OCI-LY7 (cell line): ENCODE measurements at regions not wholly inside any gene's neighbourhood (a gene's known extent, or its start where the extent isn't known, plus 50 kb on each side); places are given as distances from the start of the nearest gene placed in this dataset.

Experiments
- EZH2phosphoT487 ChIP-seq: fragments of 200-600 bp; sonication (generic); IDR thresholded peaks from 2 replicates; pipeline ENCODE4 v1.6.1; 2018; ENCODE audit warnings: low read depth, borderline replicate concordance, mild to moderate bottlenecking, mixed run types, antibody characterized with exemption, low read length, moderate library complexity, mixed read lengths
- TF ChIP-seq, protein P1 (sequence below): fragments of 200-600 bp; sonication (generic); conservative IDR thresholded peaks from 2 replicates; pipeline ENCODE4 v1.5.1; 2014; ENCODE audit warnings: mild to moderate bottlenecking, antibody characterized with exemption, low read length, moderate library complexity, mixed read lengths

DNA sequence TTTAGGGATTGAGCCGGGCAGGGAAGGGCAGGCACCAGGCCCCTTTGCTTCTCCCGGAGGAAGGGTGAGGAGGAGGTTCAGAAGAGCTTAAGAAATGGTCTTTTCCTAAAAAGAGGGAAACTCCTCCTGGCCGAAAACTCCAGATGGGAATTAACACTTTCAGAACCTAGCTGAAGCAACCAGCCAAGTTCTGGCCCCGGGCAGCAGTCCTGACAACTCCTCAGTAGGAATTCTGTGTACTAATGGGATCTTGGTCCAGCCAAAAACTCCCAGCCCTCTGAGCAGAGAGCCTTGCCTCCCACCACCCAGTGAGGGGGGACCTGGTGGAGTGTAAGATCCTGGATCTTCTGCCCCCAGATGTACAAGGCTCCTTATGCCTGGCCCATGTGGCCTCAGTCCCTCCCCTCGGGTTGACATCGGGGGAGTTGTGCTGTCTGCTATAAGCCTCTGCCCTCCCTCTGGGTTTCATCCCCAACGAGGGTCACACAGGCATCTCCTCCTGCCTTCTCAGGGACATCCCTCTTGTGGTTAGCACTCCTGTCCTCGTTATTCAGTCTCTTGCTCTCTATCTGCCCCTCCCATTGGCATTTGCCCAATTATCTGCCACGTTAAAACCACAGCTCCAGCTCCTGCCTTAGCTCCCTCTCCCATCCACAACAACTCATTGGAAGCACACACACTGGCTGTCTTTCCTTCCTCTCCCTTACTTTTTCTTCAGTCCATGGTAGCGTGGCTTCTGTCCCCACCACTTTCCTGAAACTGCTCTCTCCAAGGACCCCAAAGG lies 184.6 kb downstream of the CYP26B1 start:
- TF ChIP-seq, protein P1, sequence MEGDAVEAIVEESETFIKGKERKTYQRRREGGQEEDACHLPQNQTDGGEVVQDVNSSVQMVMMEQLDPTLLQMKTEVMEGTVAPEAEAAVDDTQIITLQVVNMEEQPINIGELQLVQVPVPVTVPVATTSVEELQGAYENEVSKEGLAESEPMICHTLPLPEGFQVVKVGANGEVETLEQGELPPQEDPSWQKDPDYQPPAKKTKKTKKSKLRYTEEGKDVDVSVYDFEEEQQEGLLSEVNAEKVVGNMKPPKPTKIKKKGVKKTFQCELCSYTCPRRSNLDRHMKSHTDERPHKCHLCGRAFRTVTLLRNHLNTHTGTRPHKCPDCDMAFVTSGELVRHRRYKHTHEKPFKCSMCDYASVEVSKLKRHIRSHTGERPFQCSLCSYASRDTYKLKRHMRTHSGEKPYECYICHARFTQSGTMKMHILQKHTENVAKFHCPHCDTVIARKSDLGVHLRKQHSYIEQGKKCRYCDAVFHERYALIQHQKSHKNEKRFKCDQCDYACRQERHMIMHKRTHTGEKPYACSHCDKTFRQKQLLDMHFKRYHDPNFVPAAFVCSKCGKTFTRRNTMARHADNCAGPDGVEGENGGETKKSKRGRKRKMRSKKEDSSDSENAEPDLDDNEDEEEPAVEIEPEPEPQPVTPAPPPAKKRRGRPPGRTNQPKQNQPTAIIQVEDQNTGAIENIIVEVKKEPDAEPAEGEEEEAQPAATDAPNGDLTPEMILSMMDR = no peak
- TF ChIP-seq EZH2phosphoT487 = no peak
